HG03139 (cell line): ENCODE measurements at regions not wholly inside any gene's neighbourhood (a gene's known extent, or its start where the extent isn't known, plus 50 kb on each side); places are given as distances from the start of the nearest gene placed in this dataset.

Experiments used
- ATAC-seq: cut with Tn5 transposase; IDR thresholded peaks from one replicate; pipeline ENCODE4 v1.9.1; 2021; ENCODE audit not compliant: unreplicated experiment

GRCh38 chr11:90818196-90818745, 595.4 kb upstream of the CHORDC1 start:
- ATAC-seq = no peak

- no peak for ATAC-seq
Measured at GRCh38 chr11:90809581-90809980, 586.7 kb upstream of the CHORDC1 start.

- ATAC-seq = no peak
Measured at GRCh38 chr11:90805172-90805571, 582.3 kb upstream of the CHORDC1 start.

GRCh38 chr11:90803831-90804230, 581.0 kb upstream of the CHORDC1 start:
- ATAC-seq = no peak

GRCh38 chr11:90803366-90803765, 580.5 kb upstream of the CHORDC1 start:
- no peak for ATAC-seq

GRCh38 chr11:90798769-90799168, 575.9 kb upstream of the CHORDC1 start:
- ATAC-seq = no peak

- no peak for ATAC-seq
Measured at GRCh38 chr11:90795746-90796145, 572.9 kb upstream of the CHORDC1 start.

- ATAC-seq = no peak
Measured at GRCh38 chr11:90788961-90789360, 566.1 kb upstream of the CHORDC1 start.

- no peak for ATAC-seq
Measured at GRCh38 chr11:90784241-90784814, 561.5 kb upstream of the CHORDC1 start.

GRCh38 chr11:90783111-90783510, 560.3 kb upstream of the CHORDC1 start:
- no peak for ATAC-seq

- ATAC-seq = no peak
Measured at GRCh38 chr11:90779098-90779497, 556.2 kb upstream of the CHORDC1 start.

- no peak for ATAC-seq
Measured at GRCh38 chr11:90775567-90776165, 552.8 kb upstream of the CHORDC1 start.

GRCh38 chr11:90774727-90775566, 552.1 kb upstream of the CHORDC1 start:
- ATAC-seq = no peak

- ATAC-seq = no peak
Measured at GRCh38 chr11:90770007-90770406, 547.2 kb upstream of the CHORDC1 start.

GRCh38 chr11:90766121-90766520, 543.3 kb upstream of the CHORDC1 start:
- ATAC-seq = no peak

- no peak for ATAC-seq
Measured at GRCh38 chr11:90764691-90765090, 541.8 kb upstream of the CHORDC1 start.

GRCh38 chr11:90757849-90758494, 535.1 kb upstream of the CHORDC1 start:
- ATAC-seq = no peak

- no peak for ATAC-seq
Measured at GRCh38 chr11:90756617-90757016, 533.8 kb upstream of the CHORDC1 start.

- ATAC-seq = no peak
Measured at GRCh38 chr11:90753546-90753945, 530.7 kb upstream of the CHORDC1 start.

- no peak for ATAC-seq
Measured at GRCh38 chr11:90747057-90747456, 524.2 kb upstream of the CHORDC1 start.

GRCh38 chr11:90744169-90744568, 521.3 kb upstream of the CHORDC1 start:
- no peak for ATAC-seq
